CD4-positive, alpha-beta T cell (primary cell): ENCODE measurements at regions not wholly inside any gene's neighbourhood (a gene's known extent, or its start where the extent isn't known, plus 50 kb on each side); places are given as distances from the start of the nearest gene placed in this dataset.
"Not testable (repeated sequence)": the region's sequence is repeated elsewhere in the genome, so short reads cannot be mapped to it uniquely, and the experiment has no call there.

Experiments used
- ATAC-seq: fragments of 200-7000 bp; cut with Tn5 transposase; one replicate; pipeline ENCODE4 v1.10.0; 2022; ENCODE audit warnings: mild to moderate bottlenecking; ENCODE audit not compliant: poor library complexity
- CTCF ChIA-PET: fragments of 350-600 bp; sonication (Branson Sonifier 250); formaldehyde crosslinking; loops from one replicate; lab custom pipeline; 2021; ENCODE audit warnings: antibody characterized with exemption, inconsistent platforms; lab: Charles Lee
- POLR2A ChIA-PET: fragments of 350-600 bp; sonication (Branson Sonifier 250); formaldehyde crosslinking; loops from one replicate; lab custom pipeline; 2021; ENCODE audit warnings: antibody characterized with exemption, inconsistent platforms; lab: Charles Lee
- DNase-seq, 14 experiments: peaks; one replicate each; pipeline ENCODE4 v3.0.0-alpha.2; 2013 to 2020; ENCODE audit warnings: mixed read lengths in 2 of 14
- H3K27ac ChIP-seq, 2 donors: one replicate each; pipeline versions ENCODE4 v1.5.1 to v1.7.0; 2013; ENCODE audit warnings: low read length in 2 of 2, low read depth in 1 of 2, mild to moderate bottlenecking in 1 of 2
- H3K27me3 ChIP-seq, 2 experiments: 1 replicate in 1 of 2; 2 replicates in 1 of 2; pipeline versions ENCODE4 v1.6.1 to v1.7.0; 2013; ENCODE audit warnings: low read length in 2 of 2, control low read depth in 1 of 2, mild to moderate bottlenecking in 1 of 2, moderate library complexity in 1 of 2; ENCODE audit not compliant: insufficient read depth in 2 of 2, control insufficient read depth in 1 of 2
- H3K36me3 ChIP-seq: one replicate; pipeline ENCODE4 v1.6.1; 2013; ENCODE audit warnings: low read length, control low read depth; ENCODE audit not compliant: insufficient read depth
- H3K4me1 ChIP-seq: one replicate; pipeline ENCODE4 v1.6.1; 2013; ENCODE audit warnings: low read length, control low read depth; ENCODE audit not compliant: insufficient read depth
- H3K4me3 ChIP-seq: one replicate; pipeline ENCODE4 v1.5.1; 2013; ENCODE audit warnings: mild to moderate bottlenecking, low read length, moderate library complexity
- H3K9me3 ChIP-seq, 2 experiments: 1 replicate in 1 of 2; 2 replicates in 1 of 2; pipeline versions ENCODE4 v1.6.1 to v1.7.0; 2013; ENCODE audit warnings: low read length in 2 of 2, mild to moderate bottlenecking in 2 of 2, control low read depth in 1 of 2, moderate library complexity in 1 of 2; ENCODE audit not compliant: control insufficient read depth in 1 of 2, insufficient read depth in 1 of 2
- H3K27ac Mint-ChIP-seq: one replicate; pipeline ENCODE4 v1.8.0; 2020; ENCODE audit warnings: mixed read lengths
- H3K27me3 Mint-ChIP-seq: one replicate; pipeline ENCODE4 v1.8.0; 2021; ENCODE audit warnings: mixed read lengths
- H3K36me3 Mint-ChIP-seq: one replicate; pipeline ENCODE4 v1.8.0; 2021; ENCODE audit warnings: low read depth, mixed read lengths
- H3K4me1 Mint-ChIP-seq: one replicate; pipeline ENCODE4 v1.8.0; 2021; ENCODE audit warnings: low read depth, mixed read lengths
- H3K4me3 Mint-ChIP-seq: one replicate; pipeline ENCODE4 v1.8.0; 2020; ENCODE audit warnings: mild to moderate bottlenecking, mixed read lengths
- H3K9me3 Mint-ChIP-seq: one replicate; pipeline ENCODE4 v1.8.0; 2020; ENCODE audit warnings: mixed read lengths
- CTCF ChIP-seq: fragments of 200-600 bp; IDR thresholded peaks from one replicate; pipeline ENCODE4 v1.8.0; 2022; ENCODE audit warnings: antibody characterized with exemption, mild to moderate bottlenecking
- intact Hi-C, 2 experiments: fragments of 100-400 bp; cut with DNase I in 1 of 2; cut with micrococcal nuclease in 1 of 2; formaldehyde crosslinking; loops; one replicate each; pipeline versions ENCODE4 v1.15.1 to v1.9.0; 2023 to 2025; cut with DNase I, micrococcal nuclease

GRCh38 chr1:90291431-90292216 lies 296.7 kb downstream of the ZNF326 start:
- Histone ChIP-seq H3K27ac (no peak overlapping the region), H3K4me3 (no peak overlapping the region), H3K9me3 (no peaks in the 10 kb centered on the region), H3K4me1 (no peaks in the 10 kb centered on the region), H3K27me3 (no peaks in the 10 kb centered on the region), H3K36me3 (no peaks in the 10 kb centered on the region)
- ChIA-PET POLR2A (no interaction called here), CTCF (no interaction called here)
- Mint-ChIP-seq H3K4me1 (no peaks in the 10 kb centered on the region), H3K27me3 (no peaks in the 10 kb centered on the region), H3K27ac (no peak overlapping the region), H3K36me3 (no peaks in the 10 kb centered on the region), H3K9me3 (peaks cover 3% of the 10 kb centered on the region), H3K4me3 (no peak overlapping the region)
- intact Hi-C loops = no loop called here
- ATAC-seq (no peak), DNase-seq (no peak)
- TF ChIP-seq CTCF = no peak

- no peaks in the 10 kb centered on the region for H3K36me3 ChIP-seq
- no peaks in the 10 kb centered on the region for H3K4me1 Mint-ChIP-seq
- H3K9me3 Mint-ChIP-seq = no peaks in the 10 kb centered on the region
- intact Hi-C loops = no loop called here
- no peak for TF ChIP-seq CTCF
- no peaks in the 10 kb centered on the region for H3K4me1 ChIP-seq
- no peak overlapping the region for H3K4me3 Mint-ChIP-seq
- H3K27me3 Mint-ChIP-seq = no peaks in the 10 kb centered on the region
- H3K27ac Mint-ChIP-seq = no peak overlapping the region
- ATAC-seq (no peak), DNase-seq (no peak)
- no peaks in the 10 kb centered on the region for H3K9me3 ChIP-seq
- no peaks in the 10 kb centered on the region for H3K36me3 Mint-ChIP-seq
- H3K27me3 ChIP-seq = no peaks in the 10 kb centered on the region
- no peak overlapping the region for H3K4me3 ChIP-seq
- ChIA-PET CTCF (no interaction called here), POLR2A (no interaction called here)
- H3K27ac ChIP-seq = no peak overlapping the region
Observed at GRCh38 chr1:90282811-90283210, 287.9 kb downstream of the ZNF326 start.

GRCh38 chr1:90281886-90282285 lies 287.0 kb downstream of the ZNF326 start:
- H3K36me3 Mint-ChIP-seq, DNase-seq, H3K27ac Mint-ChIP-seq, POLR2A ChIA-PET, H3K4me1 Mint-ChIP-seq, H3K27me3 Mint-ChIP-seq, H3K27me3 ChIP-seq, intact Hi-C loops, H3K27ac ChIP-seq, H3K9me3 ChIP-seq, H3K4me1 ChIP-seq, H3K4me3 Mint-ChIP-seq, H3K9me3 Mint-ChIP-seq, H3K4me3 ChIP-seq, H3K36me3 ChIP-seq, CTCF ChIA-PET, ATAC-seq: not testable (repeated sequence)

- intact Hi-C loops = no loop called here
- ATAC-seq (no peak), DNase-seq (no peak)
- ChIA-PET POLR2A (no interaction called here), CTCF (no interaction called here)
- H3K4me1 Mint-ChIP-seq = no peaks in the 10 kb centered on the region
- Histone ChIP-seq H3K36me3 (no peaks in the 10 kb centered on the region), H3K9me3 (no peaks in the 10 kb centered on the region), H3K4me1 (no peaks in the 10 kb centered on the region), H3K27me3 (no peaks in the 10 kb centered on the region), H3K27ac (no peak overlapping the region), H3K4me3 (no peak overlapping the region)
- no peaks in the 10 kb centered on the region for H3K9me3 Mint-ChIP-seq
- no peaks in the 10 kb centered on the region for H3K27me3 Mint-ChIP-seq
- no peak for TF ChIP-seq CTCF
- H3K4me3 Mint-ChIP-seq = no peak overlapping the region
- no peak overlapping the region for H3K27ac Mint-ChIP-seq
- no peaks in the 10 kb centered on the region for H3K36me3 Mint-ChIP-seq
Observed at GRCh38 chr1:90277270-90277669, 282.4 kb downstream of the ZNF326 start.
